ENCODE measurements at regions not wholly inside any gene's neighbourhood (a gene's known extent, or its start where the extent isn't known, plus 50 kb on each side); places are given as distances from the start of the nearest gene placed in this dataset.
A peak's percentile ranks its signal among the peaks of the same experiment; 100 is the strongest.

DNA sequence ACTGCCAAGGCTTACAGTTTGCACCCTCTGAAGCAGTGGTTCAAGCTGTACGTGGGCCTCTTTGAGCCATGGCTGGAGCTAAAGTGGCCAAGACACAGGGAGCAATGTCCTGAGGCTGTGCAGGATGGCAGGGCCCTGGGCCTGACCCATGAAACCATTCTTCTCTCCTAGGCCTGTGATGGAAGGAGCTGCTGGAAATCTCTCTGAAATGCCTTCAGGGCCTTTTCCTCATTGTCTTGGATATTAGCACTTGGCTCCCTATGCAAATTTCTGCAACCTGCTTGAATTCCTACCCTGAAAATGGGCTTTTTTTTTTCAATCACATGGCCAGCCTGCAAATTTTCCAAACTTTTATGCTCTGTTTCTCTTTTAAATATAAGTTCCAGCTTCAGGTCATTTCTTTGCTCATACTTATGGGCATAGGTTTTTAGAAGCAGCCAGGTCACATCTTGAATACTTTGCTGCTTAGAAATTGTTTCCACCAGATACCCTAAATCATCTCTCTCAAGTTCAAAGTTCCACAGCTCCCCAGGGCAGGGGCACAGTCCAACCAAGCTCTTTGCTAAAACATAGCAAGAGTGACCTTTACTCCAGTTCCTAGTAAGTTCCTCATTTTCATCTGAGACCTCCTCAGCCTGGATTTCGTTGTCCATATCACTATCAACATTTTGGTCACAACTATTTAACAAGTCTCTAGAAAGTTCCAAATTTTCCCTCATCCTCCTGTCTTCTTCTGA lies 138.3 kb downstream of the OSTF1 start:
- H3K27ac ChIP-seq = no peak overlapping the region

GRCh38 chr9:75228893-75229292 lies 140.6 kb downstream of the OSTF1 start:
- TF ChIP-seq, protein P1, sequence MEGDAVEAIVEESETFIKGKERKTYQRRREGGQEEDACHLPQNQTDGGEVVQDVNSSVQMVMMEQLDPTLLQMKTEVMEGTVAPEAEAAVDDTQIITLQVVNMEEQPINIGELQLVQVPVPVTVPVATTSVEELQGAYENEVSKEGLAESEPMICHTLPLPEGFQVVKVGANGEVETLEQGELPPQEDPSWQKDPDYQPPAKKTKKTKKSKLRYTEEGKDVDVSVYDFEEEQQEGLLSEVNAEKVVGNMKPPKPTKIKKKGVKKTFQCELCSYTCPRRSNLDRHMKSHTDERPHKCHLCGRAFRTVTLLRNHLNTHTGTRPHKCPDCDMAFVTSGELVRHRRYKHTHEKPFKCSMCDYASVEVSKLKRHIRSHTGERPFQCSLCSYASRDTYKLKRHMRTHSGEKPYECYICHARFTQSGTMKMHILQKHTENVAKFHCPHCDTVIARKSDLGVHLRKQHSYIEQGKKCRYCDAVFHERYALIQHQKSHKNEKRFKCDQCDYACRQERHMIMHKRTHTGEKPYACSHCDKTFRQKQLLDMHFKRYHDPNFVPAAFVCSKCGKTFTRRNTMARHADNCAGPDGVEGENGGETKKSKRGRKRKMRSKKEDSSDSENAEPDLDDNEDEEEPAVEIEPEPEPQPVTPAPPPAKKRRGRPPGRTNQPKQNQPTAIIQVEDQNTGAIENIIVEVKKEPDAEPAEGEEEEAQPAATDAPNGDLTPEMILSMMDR (IDR thresholded peaks at IDR 0.05) = no peak
- TF ChIP-seq ZFX (IDR thresholded peaks at IDR 0.05; ENCODE audit: borderline replicate concordance) = no peak
- no peak overlapping the region for H3K27ac ChIP-seq

More for the DNA sequence above, 138.3 kb downstream of the OSTF1 start:
- no peak for TF ChIP-seq ZFX (IDR thresholded peaks at IDR 0.05; ENCODE audit: borderline replicate concordance)
- TF ChIP-seq, protein P1 (IDR thresholded peaks at IDR 0.05) = no peak

DNA sequence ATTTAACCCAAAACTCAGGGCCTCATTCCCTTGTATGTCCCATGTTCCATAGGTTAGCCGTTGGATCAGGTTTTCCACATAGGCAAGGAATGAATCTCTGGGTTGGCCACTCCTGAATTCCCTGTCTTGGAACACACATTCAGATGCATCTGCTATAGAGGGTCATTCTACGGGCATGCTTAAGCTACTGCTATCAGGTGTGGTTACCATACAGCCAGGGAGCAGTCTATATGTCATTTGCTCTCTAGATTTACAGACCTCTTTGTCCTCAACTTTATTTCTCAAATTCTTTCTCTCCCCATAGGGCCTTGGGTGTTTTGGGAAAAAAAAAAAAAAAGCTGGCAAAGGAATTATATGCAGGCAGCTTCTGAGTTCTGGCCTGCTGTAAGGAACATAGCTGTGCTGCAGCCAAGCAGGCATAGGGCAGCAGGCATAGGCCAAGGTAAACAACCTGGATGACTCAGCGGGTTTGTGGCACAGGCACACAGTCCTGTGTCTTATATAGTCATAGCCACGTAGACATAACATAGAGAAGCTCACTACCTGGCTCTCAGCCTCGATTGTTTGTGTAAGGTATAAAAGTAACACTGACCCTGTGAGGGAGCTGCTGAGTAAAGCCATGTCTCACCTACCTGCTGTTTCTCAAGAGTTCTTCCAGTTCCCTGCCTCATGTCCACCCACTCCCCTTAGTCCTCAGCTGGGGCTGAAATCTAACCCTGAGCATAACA lies 141.5 kb downstream of the OSTF1 start:
- TF ChIP-seq ZFX (IDR thresholded peaks at IDR 0.05; ENCODE audit: borderline replicate concordance) = no peak
- TF ChIP-seq, protein P1 (IDR thresholded peaks at IDR 0.05) = peak; percentile 26
- H3K27ac ChIP-seq = peak overlapping the region; percentile 86

GRCh38 chr9:75230469-75230868 lies 142.2 kb downstream of the OSTF1 start:
- TF ChIP-seq ZFX (IDR thresholded peaks at IDR 0.05; ENCODE audit: borderline replicate concordance) = no peak
- TF ChIP-seq, protein P1 (IDR thresholded peaks at IDR 0.05) = no peak
- H3K27ac ChIP-seq = peak overlapping the region; percentile 86

- H3K27ac ChIP-seq = peak overlapping the region; percentile 86
- TF ChIP-seq, protein P1 (IDR thresholded peaks at IDR 0.05) = no peak
- TF ChIP-seq ZFX (IDR thresholded peaks at IDR 0.05; ENCODE audit: borderline replicate concordance) = no peak
These were observed 142.9 kb downstream of the OSTF1 start for GRCh38 chr9:75231167-75231566.

- TF ChIP-seq, protein P1 (IDR thresholded peaks at IDR 0.05) = no peak
- TF ChIP-seq ZFX (IDR thresholded peaks at IDR 0.05; ENCODE audit: borderline replicate concordance) = no peak
- no peak overlapping the region for H3K27ac ChIP-seq
These were observed 144.7 kb downstream of the OSTF1 start for GRCh38 chr9:75233011-75233410.

- no peak overlapping the region for H3K27ac ChIP-seq
- TF ChIP-seq, protein P1 (IDR thresholded peaks at IDR 0.05) = no peak
- no peak for TF ChIP-seq ZFX (IDR thresholded peaks at IDR 0.05; ENCODE audit: borderline replicate concordance)
These were observed 147.3 kb downstream of the OSTF1 start for GRCh38 chr9:75235632-75236031.
